NB4 (cell line): ENCODE measurements at regions not wholly inside any gene's neighbourhood (a gene's known extent, or its start where the extent isn't known, plus 50 kb on each side); places are given as distances from the start of the nearest gene placed in this dataset.

Experiments
- DNase-seq: peaks from one replicate; pipeline ENCODE4 v3.0.0; 2010; ENCODE audit warnings: low read depth
- H3K4me3 ChIP-seq: one replicate; pipeline ENCODE4 v1.5.1; 2011; ENCODE audit warnings: mild to moderate bottlenecking, low read depth, low read length, moderate library complexity
- CTCF ChIP-seq: IDR thresholded peaks from one replicate; pipeline ENCODE4 v1.5.1; 2012; ENCODE audit warnings: low read depth, low read length
- MAX ChIP-seq: IDR thresholded peaks from 2 replicates; pipeline ENCODE4 v1.6.1; 2011; ENCODE audit warnings: low read depth, low read length
- MYC ChIP-seq: IDR thresholded peaks from 2 replicates; pipeline ENCODE4 v1.6.1; 2011; ENCODE audit warnings: low read depth, low read length
- POLR2A ChIP-seq: IDR thresholded peaks from 2 replicates; pipeline ENCODE4 v1.6.1; 2011; ENCODE audit warnings: mild to moderate bottlenecking; ENCODE audit not compliant: insufficient read length; ENCODE audit errors: extremely low read depth

GRCh38 chr19:30882411-30883005 lies 466.7 kb downstream of the TSHZ3 start:
- no peak for TF ChIP-seq MYC
- no peak for TF ChIP-seq POLR2A
- no peak for TF ChIP-seq CTCF
- TF ChIP-seq MAX: no peak
- no peak overlapping the region for H3K4me3 ChIP-seq
- DNase-seq: no peak

GRCh38 chr19:30881930-30882329 lies 467.3 kb downstream of the TSHZ3 start:
- no peak for TF ChIP-seq CTCF
- DNase-seq: no peak
- no peak overlapping the region for H3K4me3 ChIP-seq

GRCh38 chr19:30881281-30881680 lies 468.0 kb downstream of the TSHZ3 start:
- DNase-seq: no peak
- no peak overlapping the region for H3K4me3 ChIP-seq
- TF ChIP-seq MAX (no peak), MYC (no peak), POLR2A (no peak), CTCF (no peak)

- DNase-seq: no peak
- no peak overlapping the region for H3K4me3 ChIP-seq
- TF ChIP-seq CTCF (no peak), MAX (no peak), POLR2A (no peak), MYC (no peak)
These were observed 468.7 kb downstream of the TSHZ3 start for GRCh38 chr19:30880551-30880950.

GRCh38 chr19:30880151-30880550 lies 469.1 kb downstream of the TSHZ3 start:
- no peak for DNase-seq
- no peak for TF ChIP-seq MAX
- TF ChIP-seq MYC: no peak
- TF ChIP-seq CTCF: no peak
- TF ChIP-seq POLR2A: no peak
- H3K4me3 ChIP-seq: no peak overlapping the region

GRCh38 chr19:30879736-30880135 lies 469.5 kb downstream of the TSHZ3 start:
- TF ChIP-seq MAX: no peak
- TF ChIP-seq CTCF: no peak
- no peak for TF ChIP-seq POLR2A
- TF ChIP-seq MYC: no peak
- DNase-seq: no peak
- H3K4me3 ChIP-seq: no peak overlapping the region
